ENCODE measurements at regions not wholly inside any gene's neighbourhood (a gene's known extent, or its start where the extent isn't known, plus 50 kb on each side); places are given as distances from the start of the nearest gene placed in this dataset.

DNA sequence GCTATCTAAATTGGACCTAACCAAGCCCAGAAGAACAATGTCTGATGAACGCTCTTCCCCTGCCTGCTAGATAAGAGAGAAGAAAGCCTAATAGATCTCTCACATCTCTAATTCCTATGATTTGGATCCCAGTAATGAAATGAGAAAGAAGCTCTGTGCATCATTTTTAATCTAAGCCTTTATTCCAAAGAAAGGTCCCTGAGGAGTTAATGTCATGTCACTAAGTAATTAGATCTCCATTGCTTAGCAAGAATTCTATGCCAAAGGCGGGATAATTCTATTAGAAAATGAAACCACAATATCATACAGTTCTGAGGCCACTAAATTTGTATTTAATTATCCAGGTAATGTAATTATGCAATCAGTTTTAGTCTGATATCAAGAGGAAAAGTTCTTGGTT is 74.2 kb upstream of the TMEM260 start:
- no peak for TF ChIP-seq POLR2A (IDR thresholded peaks at IDR 0.05; ENCODE audit: low read length)
- TF ChIP-seq GATA1 (IDR thresholded peaks at IDR 0.05; ENCODE audit: low read depth, low read length) = no peak

Measured in erythroblast (primary cell).